ENCODE measurements at regions not wholly inside any gene's neighbourhood (a gene's known extent, or its start where the extent isn't known, plus 50 kb on each side); places are given as distances from the start of the nearest gene placed in this dataset.
"Not testable (repeated sequence)": the region's sequence is repeated elsewhere in the genome, so short reads cannot be mapped to it uniquely, and the experiment has no call there.

- DNase-seq = no peak
Measured at GRCh38 chr5:82465235-82465634, 187.1 kb upstream of the RPS23 start.

- no peak for DNase-seq
Measured at GRCh38 chr5:82459626-82460025, 181.5 kb upstream of the RPS23 start.

GRCh38 chr5:82455317-82455716 is 177.2 kb upstream of the RPS23 start:
- not testable (repeated sequence) for DNase-seq

GRCh38 chr5:82448374-82448773 is 170.2 kb upstream of the RPS23 start:
- no peak for DNase-seq

GRCh38 chr5:82447913-82448312 is 169.8 kb upstream of the RPS23 start:
- no peak for DNase-seq

- DNase-seq = no peak
Measured at GRCh38 chr5:82446809-82447208, 168.7 kb upstream of the RPS23 start.

GRCh38 chr5:82445726-82446335 is 167.7 kb upstream of the RPS23 start:
- no peak for DNase-seq

- DNase-seq = no peak
Measured at GRCh38 chr5:82439750-82440445, 161.7 kb upstream of the RPS23 start.

GRCh38 chr5:82437565-82437964 is 159.4 kb upstream of the RPS23 start:
- DNase-seq = not testable (repeated sequence)

GRCh38 chr5:82436291-82436690 is 158.1 kb upstream of the RPS23 start:
- DNase-seq = no peak

- DNase-seq = not testable (repeated sequence)
Measured at GRCh38 chr5:82434696-82435660, 156.8 kb upstream of the RPS23 start.

- DNase-seq = no peak
Measured at GRCh38 chr5:82426464-82427154, 148.5 kb upstream of the RPS23 start.

- no peak for DNase-seq
Measured at GRCh38 chr5:82425591-82425990, 147.4 kb upstream of the RPS23 start.

- DNase-seq = no peak
Measured at GRCh38 chr5:82424211-82424610, 146.1 kb upstream of the RPS23 start.

GRCh38 chr5:82422751-82423181 is 144.6 kb upstream of the RPS23 start:
- DNase-seq = no peak

- no peak for DNase-seq
Measured at GRCh38 chr5:82422001-82422740, 144.0 kb upstream of the RPS23 start.

GRCh38 chr5:82421119-82421518 is 143.0 kb upstream of the RPS23 start:
- no peak for DNase-seq

GRCh38 chr5:82420524-82420923 is 142.4 kb upstream of the RPS23 start:
- DNase-seq = not testable (repeated sequence)

GRCh38 chr5:82419559-82420332 is 141.6 kb upstream of the RPS23 start:
- DNase-seq = no peak

- no peak for DNase-seq
Measured at GRCh38 chr5:82418608-82418950, 140.4 kb upstream of the RPS23 start.

All from stimulated activated CD4-positive, alpha-beta T cell treated with anti-CD3 and anti-CD28 coated beads, Interleukin-12 subunit alpha, Interleukin-12 subunit beta, amount 100 ng/mL, for 4 hours (primary cell).